ENCODE measurements at regions not wholly inside any gene's neighbourhood (a gene's known extent, or its start where the extent isn't known, plus 50 kb on each side); places are given as distances from the start of the nearest gene placed in this dataset.
A peak's percentile ranks its signal among the peaks of the same experiment; 100 is the strongest.

DNA sequence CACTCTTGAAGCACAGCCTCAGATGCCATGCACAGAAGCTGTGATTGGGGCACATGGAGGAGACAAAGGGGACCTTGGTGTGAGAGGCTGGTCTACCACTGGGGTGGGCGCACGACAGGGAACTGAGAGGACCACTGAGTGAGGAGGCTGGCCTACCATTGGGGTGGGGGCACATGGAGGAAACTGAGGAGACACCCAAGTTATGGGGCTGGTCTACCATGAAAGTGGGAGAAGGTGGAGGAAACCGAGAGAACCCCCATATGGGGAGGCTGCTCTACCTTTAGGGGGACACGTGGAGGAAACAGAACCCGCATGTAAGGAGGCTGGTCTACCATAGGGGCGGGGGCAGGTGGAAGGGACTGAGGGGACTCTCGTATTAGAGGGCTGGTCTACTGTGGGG is 153.4 kb downstream of the FBLN2 start:
- Mint-ChIP-seq H3K27me3 (ENCODE audit: insufficient read depth) (peaks cover 24% of the 10 kb centered on the region), H3K4me1 (peaks cover 3% of the 10 kb centered on the region), H3K36me3 (ENCODE audit: low read depth) (no peaks in the 10 kb centered on the region), H3K9me3 (peaks cover 4% of the 10 kb centered on the region), H3K27ac (no peak overlapping the region), H3K4me3 (no peak overlapping the region)
- H3K27me3 ChIP-seq (ENCODE audit: control insufficient read depth, insufficient read depth, low read length, poor library complexity, severe bottlenecking): no peaks in the 10 kb centered on the region
- no peaks in the 10 kb centered on the region for H3K36me3 ChIP-seq (ENCODE audit: control insufficient read depth, insufficient read depth, low read length)
- peak; percentile 20 for DNase-seq
- H3K4me1 ChIP-seq (ENCODE audit: control insufficient read depth, insufficient read depth, low read length): no peaks in the 10 kb centered on the region
- no peak overlapping the region for H3K9ac ChIP-seq (ENCODE audit: extremely low read depth, low read length, poor library complexity, severe bottlenecking)
- H3K4me3 ChIP-seq (ENCODE audit: low read length): no peak overlapping the region
- H3K27ac ChIP-seq (ENCODE audit: low read depth, low read length): no peak overlapping the region
- WGBS, 2 experiments (ENCODE audit: insufficient coverage in 1 of 2, insufficient read length in 1 of 2): 94 to 100% methylated on average over 7 of the region's 7 CpGs
- H3K9me3 ChIP-seq (ENCODE audit: control insufficient read depth, low read length): no peaks in the 10 kb centered on the region
- TF ChIP-seq, protein P1, sequence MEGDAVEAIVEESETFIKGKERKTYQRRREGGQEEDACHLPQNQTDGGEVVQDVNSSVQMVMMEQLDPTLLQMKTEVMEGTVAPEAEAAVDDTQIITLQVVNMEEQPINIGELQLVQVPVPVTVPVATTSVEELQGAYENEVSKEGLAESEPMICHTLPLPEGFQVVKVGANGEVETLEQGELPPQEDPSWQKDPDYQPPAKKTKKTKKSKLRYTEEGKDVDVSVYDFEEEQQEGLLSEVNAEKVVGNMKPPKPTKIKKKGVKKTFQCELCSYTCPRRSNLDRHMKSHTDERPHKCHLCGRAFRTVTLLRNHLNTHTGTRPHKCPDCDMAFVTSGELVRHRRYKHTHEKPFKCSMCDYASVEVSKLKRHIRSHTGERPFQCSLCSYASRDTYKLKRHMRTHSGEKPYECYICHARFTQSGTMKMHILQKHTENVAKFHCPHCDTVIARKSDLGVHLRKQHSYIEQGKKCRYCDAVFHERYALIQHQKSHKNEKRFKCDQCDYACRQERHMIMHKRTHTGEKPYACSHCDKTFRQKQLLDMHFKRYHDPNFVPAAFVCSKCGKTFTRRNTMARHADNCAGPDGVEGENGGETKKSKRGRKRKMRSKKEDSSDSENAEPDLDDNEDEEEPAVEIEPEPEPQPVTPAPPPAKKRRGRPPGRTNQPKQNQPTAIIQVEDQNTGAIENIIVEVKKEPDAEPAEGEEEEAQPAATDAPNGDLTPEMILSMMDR (conservative IDR thresholded peaks at IDR 0.05): no peak

DNA sequence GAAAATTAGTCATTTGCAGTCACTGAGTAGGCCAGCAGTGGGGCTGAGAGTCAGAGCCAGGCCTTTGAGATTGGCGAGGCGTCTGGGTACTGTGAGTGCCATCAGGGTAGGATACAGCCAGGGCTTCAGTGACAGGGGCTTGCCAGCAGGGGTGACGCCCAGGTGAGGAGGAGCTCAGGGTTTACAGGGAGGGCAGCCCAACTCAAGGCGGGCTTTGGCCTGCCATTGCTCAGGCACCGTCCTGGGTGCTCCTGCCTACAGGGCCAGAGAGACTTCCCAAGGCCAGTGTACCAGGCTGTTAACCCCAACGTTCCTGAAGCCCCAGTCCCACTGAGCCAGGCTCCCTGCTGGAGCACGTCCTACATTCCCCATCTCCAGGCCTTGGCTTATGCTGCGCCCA is 152.0 kb downstream of the FBLN2 start:
- 91 to 96% methylated on average over 5 to 8 of the region's 8 CpGs for WGBS, 2 experiments (ENCODE audit: insufficient coverage in 1 of 2, insufficient read length in 1 of 2)
- TF ChIP-seq, protein P1 (conservative IDR thresholded peaks at IDR 0.05): no peak
- Mint-ChIP-seq H3K4me3 (no peak overlapping the region), H3K27me3 (ENCODE audit: insufficient read depth) (peaks cover 17% of the 10 kb centered on the region), H3K9me3 (peaks cover 2% of the 10 kb centered on the region), H3K27ac (no peak overlapping the region), H3K36me3 (ENCODE audit: low read depth) (no peaks in the 10 kb centered on the region), H3K4me1 (peaks cover 3% of the 10 kb centered on the region)
- H3K9me3 ChIP-seq (ENCODE audit: control insufficient read depth, low read length): no peaks in the 10 kb centered on the region
- no peak overlapping the region for H3K9ac ChIP-seq (ENCODE audit: extremely low read depth, low read length, poor library complexity, severe bottlenecking)
- no peak overlapping the region for H3K27ac ChIP-seq (ENCODE audit: low read depth, low read length)
- DNase-seq: no peak
- no peak overlapping the region for H3K4me3 ChIP-seq (ENCODE audit: low read length)
- H3K4me1 ChIP-seq (ENCODE audit: control insufficient read depth, insufficient read depth, low read length): no peaks in the 10 kb centered on the region
- H3K27me3 ChIP-seq (ENCODE audit: control insufficient read depth, insufficient read depth, low read length, poor library complexity, severe bottlenecking): no peaks in the 10 kb centered on the region
- no peaks in the 10 kb centered on the region for H3K36me3 ChIP-seq (ENCODE audit: control insufficient read depth, insufficient read depth, low read length)

DNA sequence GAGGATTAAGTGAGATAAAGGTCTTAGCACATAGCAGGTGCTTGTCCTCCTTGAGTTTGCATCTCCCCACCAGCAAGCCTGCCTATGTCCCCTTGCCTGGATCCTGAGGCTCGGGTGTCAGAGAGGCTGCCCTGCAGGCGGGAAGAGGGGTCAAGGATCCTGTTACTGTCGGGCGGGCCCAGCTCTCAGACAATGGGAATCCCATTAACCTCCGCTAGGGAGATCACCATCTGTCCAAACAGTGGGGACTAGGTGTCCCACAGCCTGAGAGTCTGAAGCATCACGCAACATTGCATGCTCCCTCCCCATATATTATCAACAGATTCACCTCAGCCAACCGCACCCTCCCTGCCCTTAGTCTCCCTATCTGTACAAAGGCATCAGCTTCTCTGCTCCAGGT is 151.4 kb downstream of the FBLN2 start:
- TF ChIP-seq, protein P1 (conservative IDR thresholded peaks at IDR 0.05): peak; percentile 24
- no peak overlapping the region for H3K9ac ChIP-seq (ENCODE audit: extremely low read depth, low read length, poor library complexity, severe bottlenecking)
- DNase-seq: peak; percentile 76
- no peak overlapping the region for H3K4me3 ChIP-seq (ENCODE audit: low read length)
- no peak overlapping the region for H3K27ac ChIP-seq (ENCODE audit: low read depth, low read length)
- no peaks in the 10 kb centered on the region for H3K4me1 ChIP-seq (ENCODE audit: control insufficient read depth, insufficient read depth, low read length)
- H3K36me3 ChIP-seq (ENCODE audit: control insufficient read depth, insufficient read depth, low read length): no peaks in the 10 kb centered on the region
- Mint-ChIP-seq H3K9me3 (peaks cover 2% of the 10 kb centered on the region), H3K27me3 (ENCODE audit: insufficient read depth) (peaks cover 16% of the 10 kb centered on the region), H3K27ac (no peak overlapping the region), H3K4me1 (peaks cover 3% of the 10 kb centered on the region), H3K36me3 (ENCODE audit: low read depth) (no peaks in the 10 kb centered on the region), H3K4me3 (no peak overlapping the region)
- H3K9me3 ChIP-seq (ENCODE audit: control insufficient read depth, low read length): no peaks in the 10 kb centered on the region
- WGBS, 2 experiments (ENCODE audit: insufficient coverage in 1 of 2, insufficient read length in 1 of 2): 56 to 70% methylated on average over 2 to 7 of the region's 7 CpGs
- no peaks in the 10 kb centered on the region for H3K27me3 ChIP-seq (ENCODE audit: control insufficient read depth, insufficient read depth, low read length, poor library complexity, severe bottlenecking)
